ENCODE measurements at regions not wholly inside any gene's neighbourhood (a gene's known extent, or its start where the extent isn't known, plus 50 kb on each side); places are given as distances from the start of the nearest gene placed in this dataset.
"Not testable (repeated sequence)": the region's sequence is repeated elsewhere in the genome, so short reads cannot be mapped to it uniquely, and the experiment has no call there.

DNA sequence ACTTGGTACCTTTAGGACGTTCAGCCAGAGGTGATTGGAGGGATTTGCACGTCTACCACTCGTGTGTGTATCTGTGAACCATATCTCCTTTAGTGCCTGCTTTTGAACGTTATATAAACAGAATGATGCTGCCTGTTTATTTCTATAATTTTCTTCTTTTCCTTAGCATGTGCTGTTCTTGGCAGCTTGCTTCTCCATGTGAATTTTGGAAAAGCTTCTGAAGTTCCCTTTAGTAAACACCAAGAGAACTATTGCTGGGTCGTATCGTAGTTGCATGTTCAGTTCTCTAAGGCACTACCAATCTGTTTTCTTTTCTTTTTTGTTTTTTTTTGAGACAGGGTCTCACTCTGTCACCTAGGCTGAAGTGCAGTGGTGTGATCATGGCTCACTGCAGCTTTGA is 73.8 kb upstream of the FANCC start:
- not testable (repeated sequence) for DNase-seq

GRCh38 chr9:95389373-95389772 is 71.9 kb upstream of the FANCC start:
- no peak for DNase-seq

GRCh38 chr9:95386843-95387242 is 69.3 kb upstream of the FANCC start:
- DNase-seq: no peak

GRCh38 chr9:95385521-95385920 is 68.0 kb upstream of the FANCC start:
- DNase-seq: no peak

DNA sequence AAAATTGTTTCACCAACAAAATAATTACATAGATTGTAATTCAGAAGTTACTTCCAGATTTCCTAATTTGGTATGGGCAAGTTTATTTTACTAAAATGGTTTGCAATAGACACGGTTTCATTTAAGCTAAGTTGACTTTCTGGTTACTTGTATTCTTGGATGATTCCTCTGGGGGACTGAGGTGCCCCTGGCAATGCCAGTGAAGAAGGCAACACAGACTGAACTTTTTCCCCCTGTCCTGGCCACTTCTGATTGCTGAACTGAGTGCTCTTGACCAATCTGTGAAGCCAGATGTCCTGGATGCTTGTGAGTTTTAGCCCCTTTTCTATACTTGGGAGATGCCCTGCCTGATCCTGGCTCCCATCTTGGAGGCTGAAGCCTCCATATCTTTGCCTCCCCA is 66.3 kb upstream of the FANCC start:
- DNase-seq: no peak

DNA sequence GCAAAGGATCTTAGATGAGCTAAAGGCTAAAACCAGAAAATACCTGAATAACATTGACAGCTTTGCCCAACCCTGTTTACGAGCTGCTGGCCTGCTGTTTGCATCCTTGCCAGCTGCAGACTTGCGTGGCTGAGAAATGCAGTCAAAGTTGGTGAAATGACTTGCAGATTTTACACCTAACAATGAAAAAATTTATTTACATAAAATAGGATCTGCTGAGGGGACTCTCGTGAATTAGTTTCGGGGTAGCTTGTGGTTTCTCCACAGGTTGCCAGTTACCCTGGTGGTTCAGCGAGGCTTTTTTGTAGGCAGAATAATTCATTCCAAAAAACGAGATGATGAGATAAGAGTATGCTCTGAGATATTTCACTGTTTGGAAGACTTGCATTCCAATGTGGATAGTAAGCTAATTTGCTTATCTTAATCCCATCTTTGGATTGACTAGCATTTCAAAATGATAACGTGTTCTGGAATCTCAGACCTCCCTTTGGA is 65.7 kb upstream of the FANCC start:
- no peak for DNase-seq

GRCh38 chr9:95382433-95382832 is 64.9 kb upstream of the FANCC start:
- DNase-seq: no peak

- no peak for DNase-seq
Measured at GRCh38 chr9:95381221-95381620, 63.7 kb upstream of the FANCC start.

- no peak for DNase-seq
Measured at GRCh38 chr9:95379630-95380029, 62.1 kb upstream of the FANCC start.

- DNase-seq: no peak
Measured at GRCh38 chr9:95373782-95374487, 56.4 kb upstream of the FANCC start.

DNA sequence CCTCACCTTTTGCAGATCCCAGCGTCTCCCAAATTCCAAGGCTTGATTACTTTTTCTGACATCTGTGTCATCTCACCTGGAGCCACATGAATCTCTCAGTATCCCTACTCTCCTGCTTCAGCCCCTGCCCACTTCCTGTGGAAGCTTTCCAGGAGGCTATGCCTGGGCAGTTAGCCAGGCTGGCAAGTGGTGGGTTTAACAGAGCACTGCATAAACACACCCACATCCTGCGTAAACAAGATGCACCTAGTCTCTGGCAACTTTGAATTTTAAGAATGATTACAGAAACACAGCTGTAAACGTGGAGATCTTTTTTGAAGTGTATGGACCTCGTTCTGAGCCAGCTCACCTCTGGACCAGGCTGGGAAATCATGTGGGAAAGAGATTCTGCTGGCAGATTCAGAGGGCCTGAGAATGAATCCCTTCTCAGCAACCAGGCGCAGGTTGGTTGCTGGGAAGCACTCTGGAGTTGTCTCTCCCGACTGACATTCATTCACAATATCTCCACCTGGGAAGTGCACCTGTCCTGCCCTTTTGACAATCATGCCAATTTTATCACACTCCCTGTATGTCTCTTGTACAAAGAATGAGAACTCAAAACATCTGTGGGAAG is 55.7 kb upstream of the FANCC start:
- peak; percentile 22 to 25 for DNase-seq

GRCh38 chr9:95370064-95370463 is 52.6 kb upstream of the FANCC start:
- DNase-seq: no peak

DNA sequence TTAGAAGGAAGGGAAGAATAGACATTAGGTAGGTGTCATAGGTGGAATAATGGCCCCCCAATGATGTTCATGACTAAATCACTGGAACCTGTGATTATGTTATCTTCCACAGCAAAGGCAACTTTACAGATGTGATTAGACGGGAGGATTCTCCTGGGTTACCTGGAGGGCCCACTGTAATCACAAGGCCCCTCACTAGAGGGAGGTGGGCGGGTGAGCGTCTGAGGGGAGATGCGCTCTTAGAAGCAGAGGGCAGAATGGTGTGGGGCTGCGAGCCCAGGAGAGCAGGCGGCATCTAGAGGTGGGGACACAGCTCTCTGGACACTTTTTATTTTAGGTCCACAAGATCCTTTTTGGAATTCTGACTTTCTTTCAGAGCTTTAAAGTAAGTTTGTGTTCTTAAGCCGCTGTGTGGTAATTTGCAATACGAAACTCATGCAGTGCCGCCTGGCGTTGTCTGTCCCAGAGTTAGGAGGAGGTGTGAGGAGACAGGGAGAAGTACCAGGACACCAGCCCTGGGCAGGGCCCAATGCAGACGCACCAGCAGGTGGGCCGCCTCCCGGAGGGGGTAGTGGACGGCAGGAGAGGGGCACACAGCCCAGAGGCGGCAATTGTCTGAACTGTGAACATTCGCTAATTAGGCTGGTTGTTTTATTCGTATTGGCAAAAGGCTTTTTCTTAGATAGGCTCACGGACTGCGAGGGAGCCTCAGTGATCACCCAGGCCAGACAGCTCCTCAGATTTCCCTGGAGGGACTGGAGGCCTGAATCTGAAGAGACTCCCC is 51.1 kb upstream of the FANCC start:
- DNase-seq: no peak

All from SHP77 (cell line).